ENCODE measurements at regions not wholly inside any gene's neighbourhood (a gene's known extent, or its start where the extent isn't known, plus 50 kb on each side); places are given as distances from the start of the nearest gene placed in this dataset.
A peak's percentile ranks its signal among the peaks of the same experiment; 100 is the strongest.
"Not testable (repeated sequence)": the region's sequence is repeated elsewhere in the genome, so short reads cannot be mapped to it uniquely, and the experiment has no call there.

- H3K27me3 ChIP-seq (ENCODE audit: insufficient read depth, low read length) = no peaks in the 10 kb centered on the region
- no peak overlapping the region for H2AFZ ChIP-seq (ENCODE audit: low read length)
- H3K36me3 ChIP-seq (ENCODE audit: insufficient read depth, low read length) = no peaks in the 10 kb centered on the region
- no peaks in the 10 kb centered on the region for H3K79me2 ChIP-seq (ENCODE audit: insufficient read depth, low read length)
- DNase-seq (ENCODE audit: insufficient read length, low spot score, missing footprints) = no peak
- H3K4me3 ChIP-seq (ENCODE audit: insufficient read depth, low read length) = no peak overlapping the region
- H3K4me2 ChIP-seq (ENCODE audit: insufficient read depth, low read length) = no peak overlapping the region
- H3K9me3 ChIP-seq (ENCODE audit: low read depth, low read length) = no peaks in the 10 kb centered on the region
- H4K20me1 ChIP-seq (ENCODE audit: insufficient read depth, low read length) = no peaks in the 10 kb centered on the region
- TF ChIP-seq CTCF (IDR thresholded peaks at IDR 0.05; ENCODE audit: extremely low read depth, low read depth, low read length) = no peak
- H3K4me1 ChIP-seq (ENCODE audit: insufficient read depth, low read length) = no peaks in the 10 kb centered on the region
- no peak overlapping the region for H3K27ac ChIP-seq (ENCODE audit: low read depth, low read length)
Measured at GRCh38 chr4:131347816-131348215, 1801.3 kb upstream of the PCDH10 start.

DNA sequence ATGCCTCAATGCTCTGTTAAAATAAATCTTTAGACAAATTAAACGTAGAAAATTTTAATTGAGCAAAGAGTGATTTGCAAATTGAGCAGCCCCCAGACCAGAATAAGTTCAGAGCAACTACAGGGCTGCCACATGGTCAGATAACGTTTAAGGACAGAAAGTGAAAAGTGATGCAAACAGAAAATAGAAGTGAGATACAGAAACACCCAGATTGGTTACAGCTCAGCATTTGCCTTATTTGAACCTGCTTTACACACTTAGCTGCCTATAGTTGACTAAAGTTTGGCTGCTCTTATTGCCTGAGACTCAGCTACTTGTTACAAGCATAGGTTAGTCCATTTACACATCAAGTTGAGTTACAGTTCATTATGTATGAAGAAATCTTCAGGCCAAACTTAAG lies 1800.8 kb upstream of the PCDH10 start:
- Histone ChIP-seq H3K36me3 (ENCODE audit: insufficient read depth, low read length) (no peaks in the 10 kb centered on the region), H3K4me3 (ENCODE audit: insufficient read depth, low read length) (no peak overlapping the region), H3K9me3 (ENCODE audit: low read depth, low read length) (no peaks in the 10 kb centered on the region), H3K27ac (ENCODE audit: low read depth, low read length) (no peak overlapping the region), H3K4me2 (ENCODE audit: insufficient read depth, low read length) (no peak overlapping the region), H3K4me1 (ENCODE audit: insufficient read depth, low read length) (no peaks in the 10 kb centered on the region), H3K27me3 (ENCODE audit: insufficient read depth, low read length) (no peaks in the 10 kb centered on the region), H3K79me2 (ENCODE audit: insufficient read depth, low read length) (no peaks in the 10 kb centered on the region), H4K20me1 (ENCODE audit: insufficient read depth, low read length) (no peaks in the 10 kb centered on the region), H2AFZ (ENCODE audit: low read length) (no peak overlapping the region)
- no peak for TF ChIP-seq CTCF (IDR thresholded peaks at IDR 0.05; ENCODE audit: extremely low read depth, low read depth, low read length)
- DNase-seq (ENCODE audit: insufficient read length, low spot score, missing footprints) = no peak

GRCh38 chr4:131352371-131352770 lies 1796.7 kb upstream of the PCDH10 start:
- H3K36me3 ChIP-seq (ENCODE audit: insufficient read depth, low read length); H3K27me3 ChIP-seq (ENCODE audit: insufficient read depth, low read length); H3K4me1 ChIP-seq (ENCODE audit: insufficient read depth, low read length); H4K20me1 ChIP-seq (ENCODE audit: insufficient read depth, low read length); H3K4me2 ChIP-seq (ENCODE audit: insufficient read depth, low read length); H3K9me3 ChIP-seq (ENCODE audit: low read depth, low read length); H3K4me3 ChIP-seq (ENCODE audit: insufficient read depth, low read length); H3K79me2 ChIP-seq (ENCODE audit: insufficient read depth, low read length); H2AFZ ChIP-seq (ENCODE audit: low read length); H3K27ac ChIP-seq (ENCODE audit: low read depth, low read length): not testable (repeated sequence)
- DNase-seq (ENCODE audit: insufficient read length, low spot score, missing footprints) = peak; percentile 5

- no peak overlapping the region for H2AFZ ChIP-seq (ENCODE audit: low read length)
- H3K9me3 ChIP-seq (ENCODE audit: low read depth, low read length) = peaks cover 2% of the 10 kb centered on the region
- no peak for TF ChIP-seq CTCF (IDR thresholded peaks at IDR 0.05; ENCODE audit: extremely low read depth, low read depth, low read length)
- no peak for DNase-seq (ENCODE audit: insufficient read length, low spot score, missing footprints)
- H3K4me1 ChIP-seq (ENCODE audit: insufficient read depth, low read length) = no peaks in the 10 kb centered on the region
- H3K27me3 ChIP-seq (ENCODE audit: insufficient read depth, low read length) = no peaks in the 10 kb centered on the region
- H4K20me1 ChIP-seq (ENCODE audit: insufficient read depth, low read length) = no peaks in the 10 kb centered on the region
- no peak overlapping the region for H3K4me3 ChIP-seq (ENCODE audit: insufficient read depth, low read length)
- H3K36me3 ChIP-seq (ENCODE audit: insufficient read depth, low read length) = no peaks in the 10 kb centered on the region
- no peak overlapping the region for H3K4me2 ChIP-seq (ENCODE audit: insufficient read depth, low read length)
- no peak overlapping the region for H3K27ac ChIP-seq (ENCODE audit: low read depth, low read length)
- no peaks in the 10 kb centered on the region for H3K79me2 ChIP-seq (ENCODE audit: insufficient read depth, low read length)
Measured at GRCh38 chr4:131366714-131367113, 1782.4 kb upstream of the PCDH10 start.

GRCh38 chr4:131367441-131367840 lies 1781.7 kb upstream of the PCDH10 start:
- no peaks in the 10 kb centered on the region for H3K36me3 ChIP-seq (ENCODE audit: insufficient read depth, low read length)
- no peak overlapping the region for H3K4me3 ChIP-seq (ENCODE audit: insufficient read depth, low read length)
- no peaks in the 10 kb centered on the region for H3K4me1 ChIP-seq (ENCODE audit: insufficient read depth, low read length)
- H3K4me2 ChIP-seq (ENCODE audit: insufficient read depth, low read length) = no peak overlapping the region
- H4K20me1 ChIP-seq (ENCODE audit: insufficient read depth, low read length) = no peaks in the 10 kb centered on the region
- TF ChIP-seq CTCF (IDR thresholded peaks at IDR 0.05; ENCODE audit: extremely low read depth, low read depth, low read length) = no peak
- no peaks in the 10 kb centered on the region for H3K79me2 ChIP-seq (ENCODE audit: insufficient read depth, low read length)
- H2AFZ ChIP-seq (ENCODE audit: low read length) = no peak overlapping the region
- no peak overlapping the region for H3K27ac ChIP-seq (ENCODE audit: low read depth, low read length)
- DNase-seq (ENCODE audit: insufficient read length, low spot score, missing footprints) = no peak
- peaks cover 2% of the 10 kb centered on the region for H3K9me3 ChIP-seq (ENCODE audit: low read depth, low read length)
- no peaks in the 10 kb centered on the region for H3K27me3 ChIP-seq (ENCODE audit: insufficient read depth, low read length)
